K562 (cell line): ENCODE measurements at regions not wholly inside any gene's neighbourhood (a gene's known extent, or its start where the extent isn't known, plus 50 kb on each side); places are given as distances from the start of the nearest gene placed in this dataset.

Experiments
- ATAC-seq: fragments of 200-7000 bp; cut with Tn5 transposase; 3 replicates; pipeline ENCODE4 v1.9.1; 2020; ENCODE audit warnings: moderate library complexity
- BruUV-seq: library from RNA; stranded (reverse); fragments of 400-500 nt; replicated peaks from 2 replicates; lab custom pipeline; 2021; lab: Mats Ljungman, UMichigan
- CTCF ChIA-PET: fragments of 300-600 bp; formaldehyde crosslinking; extraction: SDS; loops from one replicate; lab custom pipeline; 2021; ENCODE audit warnings: low intra/inter-chr PET ratio; lab: Yijun Ruan, JAX
- POLR2A ChIA-PET: fragments of 300-600, 350-650 bp; sonication (Branson Sonifier 250); formaldehyde crosslinking; extraction: SDS; loops from one replicate; lab custom pipeline; 2021; ENCODE audit warnings: antibody characterized with exemption, inconsistent platforms; lab: Yijun Ruan, JAX
- DNase-seq, 4 experiments: peaks; one replicate each; pipeline versions ENCODE4 v3.0.0 to v3.0.0-alpha.2; 2011 to 2018; ENCODE audit warnings: low spot score in 3 of 4, mixed read lengths in 3 of 4; ENCODE audit errors: extremely low read depth in 1 of 4
- FAIRE-seq: peaks from 2 replicates; lab custom pipeline; 2011; peaks lifted over from hg19 to GRCh38; lab: Jason Lieb, UNC
- H2AFZ ChIP-seq: 2 replicates; pipeline ENCODE4 v1.6.0; 2011; ENCODE audit warnings: low read depth, low read length, control low read depth, inconsistent platforms
- H3K27ac ChIP-seq: fragments of 200-600 bp; 3 replicates; pipeline ENCODE4 v1.8.0; 2011; ENCODE audit warnings: low read depth, mild to moderate bottlenecking, control low read depth, inconsistent platforms, low read length, moderate library complexity, mixed read lengths; ENCODE audit errors: extremely low read depth
- H3K27me3 ChIP-seq, 2 experiments: fragments of 300-600 bp in 1 of 2; 2 replicates in 1 of 2; 3 replicates in 1 of 2; pipeline versions ENCODE4 v1.6.0 to v1.8.0; 2011; ENCODE audit warnings: inconsistent platforms in 2 of 2, low read length in 2 of 2, mild to moderate bottlenecking in 1 of 2, mixed read lengths in 1 of 2, moderate library complexity in 1 of 2; ENCODE audit not compliant: control insufficient read depth in 2 of 2, insufficient read depth in 2 of 2
- H3K36me3 ChIP-seq: fragments of 300-600 bp; 3 replicates; pipeline ENCODE4 v1.8.0; 2011; ENCODE audit warnings: mild to moderate bottlenecking, low read length, inconsistent platforms; ENCODE audit not compliant: control insufficient read depth, insufficient read depth
- H3K4me1 ChIP-seq, 2 experiments: fragments of 200-600 bp in 1 of 2; replicated peaks in 1 of 2; 2 replicates in 1 of 2; 3 replicates in 1 of 2; pipeline versions ENCODE4 v1.5.1 to v1.8.0; 2011; ENCODE audit warnings: inconsistent platforms in 2 of 2, low read length in 2 of 2, mild to moderate bottlenecking in 1 of 2, mixed read lengths in 1 of 2, moderate library complexity in 1 of 2; ENCODE audit not compliant: control insufficient read depth in 2 of 2, insufficient read depth in 2 of 2
- H3K4me2 ChIP-seq: 2 replicates; pipeline ENCODE4 v1.6.1; 2011; ENCODE audit warnings: low read length, control low read depth, inconsistent platforms, mixed read lengths; ENCODE audit not compliant: insufficient read depth
- H3K4me3 ChIP-seq: fragments of 200-600 bp; sonication (generic), shearing (Covaris generic); 2 replicates; pipeline ENCODE4 v1.5.1; 2016; ENCODE audit warnings: control low read depth, inconsistent platforms
- H3K79me2 ChIP-seq: fragments of 200-600 bp; 3 replicates; pipeline ENCODE4 v1.8.0; 2011; ENCODE audit warnings: low read length, inconsistent platforms; ENCODE audit not compliant: control insufficient read depth, insufficient read depth
- H3K9ac ChIP-seq, 2 experiments: 2 replicates each; pipeline versions ENCODE4 v1.6.0 to v1.6.1; 2011; ENCODE audit warnings: low read depth in 2 of 2, low read length in 2 of 2, control low read depth in 1 of 2, inconsistent platforms in 1 of 2, mild to moderate bottlenecking in 1 of 2, mixed read lengths in 1 of 2; ENCODE audit not compliant: insufficient read depth in 1 of 2
- H3K9me1 ChIP-seq: one replicate; pipeline ENCODE4 v1.6.0; 2011; ENCODE audit warnings: inconsistent platforms, mild to moderate bottlenecking, low read length, moderate library complexity; ENCODE audit not compliant: control insufficient read depth, insufficient read depth
- H3K9me3 ChIP-seq: replicated peaks from 2 replicates; pipeline ENCODE4 v1.5.1; 2011; ENCODE audit warnings: low read depth, low read length, inconsistent platforms; ENCODE audit not compliant: control insufficient read depth, insufficient read depth
- H4K20me1 ChIP-seq: replicated peaks from 2 replicates; pipeline ENCODE4 v1.6.1; 2011; ENCODE audit warnings: low read length, inconsistent platforms, mixed read lengths; ENCODE audit not compliant: control insufficient read depth, insufficient read depth
- ARID2 ChIP-seq: fragments of 450-650 bp; IDR thresholded peaks from 2 replicates; pipeline ENCODE4 v1.6.1; 2017; ENCODE audit warnings: antibody characterized with exemption, mild to moderate bottlenecking
- HDAC2 ChIP-seq: fragments of 450-650 bp; IDR thresholded peaks from 2 replicates; pipeline ENCODE4 v1.6.1; 2016; ENCODE audit warnings: mild to moderate bottlenecking
- KLF1 ChIP-seq: fragments of 450-650 bp; IDR thresholded peaks from 2 replicates; pipeline ENCODE4 v1.6.1; 2016; ENCODE audit warnings: missing genetic modification characterization, missing compliant biosample characterization
- NCOA2 ChIP-seq, 2 experiments: fragments of 450-650 bp; IDR thresholded peaks; 2 replicates each; pipeline ENCODE4 v1.6.1; 2018; ENCODE audit warnings: mild to moderate bottlenecking in 2 of 2, moderate library complexity in 1 of 2; ENCODE audit not compliant: partially characterized antibody in 2 of 2
- PCBP2 ChIP-seq: fragments of 200-400 bp; formaldehyde crosslinking; IDR thresholded peaks from 2 replicates; pipeline ENCODE4 v1.6.1; 2018; ENCODE audit warnings: low read length, low read depth, mild to moderate bottlenecking, moderate library complexity; ENCODE audit not compliant: poor library complexity, severe bottlenecking
- SAFB ChIP-seq: fragments of 200-400 bp; formaldehyde crosslinking; IDR thresholded peaks from 2 replicates; pipeline ENCODE4 v1.6.1; 2017; ENCODE audit warnings: low read depth, low read length, borderline replicate concordance
- SOX6 ChIP-seq: fragments of 450-650 bp; IDR thresholded peaks from 2 replicates; pipeline ENCODE4 v1.6.1; 2014; ENCODE audit warnings: mild to moderate bottlenecking
- TAF15 ChIP-seq: fragments of 200-400 bp; formaldehyde crosslinking; IDR thresholded peaks from 2 replicates; pipeline ENCODE4 v1.6.1; 2017; ENCODE audit warnings: mild to moderate bottlenecking, low read depth, low read length, moderate library complexity
- TCFL5 ChIP-seq: fragments of 250-450 bp; sonication (Bioruptor Pico); conservative IDR thresholded peaks from 2 replicates; pipeline ENCODE4 v1.6.1; 2021; ENCODE audit warnings: mild to moderate bottlenecking, moderate library complexity, matching md5 sums
- U2AF2 ChIP-seq: fragments of 200-400 bp; formaldehyde crosslinking; optimal IDR thresholded peaks from 2 replicates; pipeline ENCODE3; 2017; ENCODE audit warnings: low read depth, mild to moderate bottlenecking, low read length
- ZNF324 ChIP-seq: fragments of 250-450 bp; sonication (Bioruptor Pico); IDR thresholded peaks from 2 replicates; pipeline ENCODE4 v1.4.0; 2020; ENCODE audit warnings: mild to moderate bottlenecking
- ZNF589 ChIP-seq: fragments of 200-800 bp; sonication (Bioruptor generic); IDR thresholded peaks from 2 replicates; pipeline ENCODE4 v1.6.1; 2016; ENCODE audit warnings: low read depth, missing genetic modification characterization, missing compliant biosample characterization
- WGBS: fragments of 100-300 bp; shearing (Covaris generic); methylation state at CpG from one replicate; pipeline ENCODE4 v1.1.6; 2016; ENCODE audit warnings: low coverage, mixed read lengths; ENCODE audit not compliant: insufficient coverage; ENCODE audit errors: missing lambda C conversion rate; 5-methylcytosine and 5-hydroxymethylcytosine counted together
- in situ Hi-C: fragments of 300-500 bp; cut with MboI; formaldehyde crosslinking; loops from 4 replicates; pipeline ENCODE4 v1.15.0; 2018; ENCODE audit warnings: inconsistent platforms, mixed read lengths
- intact Hi-C: fragments of 100-400 bp; cut with micrococcal nuclease; formaldehyde crosslinking; loops from 2 replicates; pipeline ENCODE4 v1.14.2; 2022
- TF ChIP-seq, protein P1 (sequence below): fragments of 250-450 bp; sonication (Bioruptor Pico); IDR thresholded peaks from 2 replicates; pipeline ENCODE4 v1.4.0; 2020
- TF ChIP-seq, protein P2 (sequence below): sonication (generic); formaldehyde crosslinking; IDR thresholded peaks from 2 replicates; pipeline ENCODE4 v1.8.1; 2023; ENCODE audit warnings: mild to moderate bottlenecking, missing genetic modification reagents
- TF ChIP-seq, protein P3 (sequence below): fragments of 450-650 bp; IDR thresholded peaks from 2 replicates; pipeline ENCODE4 v1.6.1; 2017; ENCODE audit warnings: mild to moderate bottlenecking, moderate library complexity

DNA sequence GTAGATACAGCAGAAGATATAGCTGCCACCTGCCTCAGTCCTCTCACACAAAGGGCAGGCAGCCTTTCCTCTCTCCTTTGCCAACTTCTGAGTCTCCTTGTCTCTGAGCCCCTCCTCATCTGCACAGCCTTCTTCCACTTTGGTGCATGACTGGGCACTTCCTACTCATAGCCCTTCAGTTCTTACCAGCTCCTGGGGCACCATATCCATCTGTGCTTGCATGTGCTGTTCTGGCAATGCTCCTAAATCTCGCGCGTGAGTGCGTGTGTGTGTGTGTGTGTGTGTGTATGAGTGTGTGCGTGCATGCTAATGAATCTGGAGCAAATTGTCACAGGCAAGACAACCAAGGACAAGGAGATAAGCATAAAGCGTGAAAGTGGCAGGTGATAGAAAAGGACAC, 1271.6 kb upstream of the SORCS1 start:
- no peak for TF ChIP-seq SAFB
- TF ChIP-seq, protein P1, sequence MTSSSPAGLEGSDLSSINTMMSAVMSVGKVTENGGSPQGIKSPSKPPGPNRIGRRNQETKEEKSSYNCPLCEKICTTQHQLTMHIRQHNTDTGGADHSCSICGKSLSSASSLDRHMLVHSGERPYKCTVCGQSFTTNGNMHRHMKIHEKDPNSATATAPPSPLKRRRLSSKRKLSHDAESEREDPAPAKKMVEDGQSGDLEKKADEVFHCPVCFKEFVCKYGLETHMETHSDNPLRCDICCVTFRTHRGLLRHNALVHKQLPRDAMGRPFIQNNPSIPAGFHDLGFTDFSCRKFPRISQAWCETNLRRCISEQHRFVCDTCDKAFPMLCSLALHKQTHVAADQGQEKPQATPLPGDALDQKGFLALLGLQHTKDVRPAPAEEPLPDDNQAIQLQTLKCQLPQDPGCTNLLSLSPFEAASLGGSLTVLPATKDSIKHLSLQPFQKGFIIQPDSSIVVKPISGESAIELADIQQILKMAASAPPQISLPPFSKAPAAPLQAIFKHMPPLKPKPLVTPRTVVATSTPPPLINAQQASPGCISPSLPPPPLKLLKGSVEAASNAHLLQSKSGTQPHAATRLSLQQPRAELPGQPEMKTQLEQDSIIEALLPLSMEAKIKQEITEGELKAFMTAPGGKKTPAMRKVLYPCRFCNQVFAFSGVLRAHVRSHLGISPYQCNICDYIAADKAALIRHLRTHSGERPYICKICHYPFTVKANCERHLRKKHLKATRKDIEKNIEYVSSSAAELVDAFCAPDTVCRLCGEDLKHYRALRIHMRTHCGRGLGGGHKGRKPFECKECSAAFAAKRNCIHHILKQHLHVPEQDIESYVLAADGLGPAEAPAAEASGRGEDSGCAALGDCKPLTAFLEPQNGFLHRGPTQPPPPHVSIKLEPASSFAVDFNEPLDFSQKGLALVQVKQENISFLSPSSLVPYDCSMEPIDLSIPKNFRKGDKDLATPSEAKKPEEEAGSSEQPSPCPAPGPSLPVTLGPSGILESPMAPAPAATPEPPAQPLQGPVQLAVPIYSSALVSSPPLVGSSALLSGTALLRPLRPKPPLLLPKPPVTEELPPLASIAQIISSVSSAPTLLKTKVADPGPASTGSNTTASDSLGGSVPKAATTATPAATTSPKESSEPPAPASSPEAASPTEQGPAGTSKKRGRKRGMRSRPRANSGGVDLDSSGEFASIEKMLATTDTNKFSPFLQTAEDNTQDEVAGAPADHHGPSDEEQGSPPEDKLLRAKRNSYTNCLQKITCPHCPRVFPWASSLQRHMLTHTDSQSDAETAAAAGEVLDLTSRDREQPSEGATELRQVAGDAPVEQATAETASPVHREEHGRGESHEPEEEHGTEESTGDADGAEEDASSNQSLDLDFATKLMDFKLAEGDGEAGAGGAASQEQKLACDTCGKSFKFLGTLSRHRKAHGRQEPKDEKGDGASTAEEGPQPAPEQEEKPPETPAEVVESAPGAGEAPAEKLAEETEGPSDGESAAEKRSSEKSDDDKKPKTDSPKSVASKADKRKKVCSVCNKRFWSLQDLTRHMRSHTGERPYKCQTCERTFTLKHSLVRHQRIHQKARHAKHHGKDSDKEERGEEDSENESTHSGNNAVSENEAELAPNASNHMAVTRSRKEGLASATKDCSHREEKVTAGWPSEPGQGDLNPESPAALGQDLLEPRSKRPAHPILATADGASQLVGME (CRISPR knock-in tag): no peak
- TF ChIP-seq ARID2: no peak
- TF ChIP-seq TCFL5 (CRISPR knock-in tag): no peak
- TF ChIP-seq ZNF589 (CRISPR knock-in tag): no peak
- TF ChIP-seq, protein P2, sequence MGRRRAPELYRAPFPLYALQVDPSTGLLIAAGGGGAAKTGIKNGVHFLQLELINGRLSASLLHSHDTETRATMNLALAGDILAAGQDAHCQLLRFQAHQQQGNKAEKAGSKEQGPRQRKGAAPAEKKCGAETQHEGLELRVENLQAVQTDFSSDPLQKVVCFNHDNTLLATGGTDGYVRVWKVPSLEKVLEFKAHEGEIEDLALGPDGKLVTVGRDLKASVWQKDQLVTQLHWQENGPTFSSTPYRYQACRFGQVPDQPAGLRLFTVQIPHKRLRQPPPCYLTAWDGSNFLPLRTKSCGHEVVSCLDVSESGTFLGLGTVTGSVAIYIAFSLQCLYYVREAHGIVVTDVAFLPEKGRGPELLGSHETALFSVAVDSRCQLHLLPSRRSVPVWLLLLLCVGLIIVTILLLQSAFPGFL (CRISPR knock-in tag): no peak
- TF ChIP-seq U2AF2: no peak
- no peak for TF ChIP-seq HDAC2
- TF ChIP-seq KLF1: no peak
- no peak for TF ChIP-seq ZNF324 (CRISPR knock-in tag)
- TF ChIP-seq SOX6: no peak
- TF ChIP-seq NCOA2 (IDR thresholded peaks at IDR 0.05; ENCODE audit: partially characterized antibody in 2 of 2): no peak
- TF ChIP-seq, protein P3, sequence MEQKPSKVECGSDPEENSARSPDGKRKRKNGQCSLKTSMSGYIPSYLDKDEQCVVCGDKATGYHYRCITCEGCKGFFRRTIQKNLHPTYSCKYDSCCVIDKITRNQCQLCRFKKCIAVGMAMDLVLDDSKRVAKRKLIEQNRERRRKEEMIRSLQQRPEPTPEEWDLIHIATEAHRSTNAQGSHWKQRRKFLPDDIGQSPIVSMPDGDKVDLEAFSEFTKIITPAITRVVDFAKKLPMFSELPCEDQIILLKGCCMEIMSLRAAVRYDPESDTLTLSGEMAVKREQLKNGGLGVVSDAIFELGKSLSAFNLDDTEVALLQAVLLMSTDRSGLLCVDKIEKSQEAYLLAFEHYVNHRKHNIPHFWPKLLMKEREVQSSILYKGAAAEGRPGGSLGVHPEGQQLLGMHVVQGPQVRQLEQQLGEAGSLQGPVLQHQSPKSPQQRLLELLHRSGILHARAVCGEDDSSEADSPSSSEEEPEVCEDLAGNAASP: no peak
- no peak for TF ChIP-seq TAF15
- no peak for TF ChIP-seq PCBP2
- no peak overlapping the region for H3K27ac ChIP-seq
- DNase-seq (no peak), FAIRE-seq (no peak), ATAC-seq (no peak)
- H3K9me1 ChIP-seq: no peaks in the 10 kb centered on the region
- ChIA-PET POLR2A (no interaction called here), CTCF (no interaction called here)
- H3K79me2 ChIP-seq: no peaks in the 10 kb centered on the region
- H3K9ac ChIP-seq: no peak overlapping the region
- H3K4me1 ChIP-seq: no peaks in the 10 kb centered on the region
- 0% methylated on average over 4 of the region's 6 CpGs for WGBS
- H4K20me1 ChIP-seq: no peaks in the 10 kb centered on the region
- H2AFZ ChIP-seq: no peak overlapping the region
- no peaks in the 10 kb centered on the region for H3K36me3 ChIP-seq
- H3K27me3 ChIP-seq: no peaks in the 10 kb centered on the region
- H3K4me2 ChIP-seq: no peak overlapping the region
- intact Hi-C loops: no loop called here
- in situ Hi-C loops: no loop called here
- H3K4me3 ChIP-seq: no peak overlapping the region
- no peaks in the 10 kb centered on the region for H3K9me3 ChIP-seq
- no TSS peak for BruUV-seq
